Endothelial cell of umbilical vein (primary cell): ENCODE measurements at regions not wholly inside any gene's neighbourhood (a gene's known extent, or its start where the extent isn't known, plus 50 kb on each side); places are given as distances from the start of the nearest gene placed in this dataset.
"Not testable (repeated sequence)": the region's sequence is repeated elsewhere in the genome, so short reads cannot be mapped to it uniquely, and the experiment has no call there.

Source experiments
- BruUV-seq: library from RNA; stranded (reverse); fragments of 400-500 nt; replicated peaks from 2 replicates; lab custom pipeline; 2021; lab: Mats Ljungman, UMichigan
- CTCF ChIA-PET: fragments of 300-600, 350-600 bp; sonication (Branson Sonifier 250); formaldehyde crosslinking; loops from one replicate; lab custom pipeline; 2021; ENCODE audit warnings: antibody characterized with exemption, inconsistent platforms; lab: Charles Lee
- POLR2A ChIA-PET: fragments of 300-600, 350-600 bp; sonication (Branson Sonifier 250); formaldehyde crosslinking; loops from one replicate; lab custom pipeline; 2021; ENCODE audit warnings: antibody characterized with exemption, inconsistent platforms; lab: Charles Lee
- DNase-seq: peaks from one replicate; pipeline ENCODE4 v3.0.0-alpha.2; 2011; ENCODE audit warnings: low read depth, low spot score
- FAIRE-seq: peaks from 2 replicates; lab custom pipeline; 2011; peaks lifted over from hg19 to GRCh38; lab: Jason Lieb, UNC
- H2AFZ ChIP-seq: 2 replicates; pipeline ENCODE4 v1.6.0; 2012; ENCODE audit warnings: low read depth, low read length, control low read depth, inconsistent platforms
- H3K27ac ChIP-seq: 2 replicates; pipeline ENCODE4 v1.5.1; 2011; ENCODE audit warnings: low read depth, mild to moderate bottlenecking, control low read depth, low read length, moderate library complexity; ENCODE audit not compliant: insufficient read depth
- H3K27me3 ChIP-seq, 2 experiments: 2 replicates each; pipeline versions ENCODE4 v1.6.0 to v1.6.1; 2011; ENCODE audit warnings: low read length in 2 of 2, mixed read lengths in 1 of 2; ENCODE audit not compliant: control insufficient read depth in 2 of 2, insufficient read depth in 2 of 2
- H3K36me3 ChIP-seq, 2 experiments: 2 replicates in 1 of 2; 3 replicates in 1 of 2; pipeline ENCODE4 v1.5.1; 2011; ENCODE audit warnings: low read length in 2 of 2, mild to moderate bottlenecking in 1 of 2, moderate library complexity in 1 of 2; ENCODE audit not compliant: control insufficient read depth in 2 of 2, insufficient read depth in 2 of 2; ENCODE audit errors: extremely low read depth in 1 of 2
- H3K4me1 ChIP-seq: 3 replicates; pipeline ENCODE4 v1.5.1; 2011; ENCODE audit warnings: mild to moderate bottlenecking, low read length; ENCODE audit not compliant: control insufficient read depth, insufficient read depth; ENCODE audit errors: extremely low read depth
- H3K4me2 ChIP-seq: 2 replicates; pipeline ENCODE4 v1.6.1; 2011; ENCODE audit warnings: low read length, control low read depth, mixed read lengths; ENCODE audit not compliant: insufficient read depth
- H3K4me3 ChIP-seq, 3 experiments: fragments of 200-600 bp in 1 of 3; sonication (generic), shearing (Covaris generic) in 1 of 3; replicated peaks in 1 of 3; 2 replicates each; pipeline ENCODE4 v1.5.1; 2011 to 2016; ENCODE audit warnings: control low read depth in 3 of 3, low read length in 3 of 3, mild to moderate bottlenecking in 2 of 3, inconsistent platforms in 1 of 3, low read depth in 1 of 3, moderate library complexity in 1 of 3; ENCODE audit not compliant: insufficient read depth in 1 of 3
- H3K79me2 ChIP-seq: 2 replicates; pipeline ENCODE4 v1.6.0; 2012; ENCODE audit warnings: low read length, inconsistent platforms; ENCODE audit not compliant: control insufficient read depth, insufficient read depth
- H3K9ac ChIP-seq: replicated peaks from 2 replicates; pipeline ENCODE3; 2011; ENCODE audit warnings: low read length, control low read depth; ENCODE audit not compliant: insufficient read depth; ENCODE audit errors: extremely low read depth
- H3K9me1 ChIP-seq: replicated peaks from 3 replicates; pipeline ENCODE4 v1.6.0; 2011; ENCODE audit warnings: mild to moderate bottlenecking, low read length; ENCODE audit not compliant: control insufficient read depth, insufficient read depth; ENCODE audit errors: extremely low read depth
- H3K9me3 ChIP-seq: replicated peaks from 2 replicates; pipeline ENCODE4 v1.5.1; 2012; ENCODE audit warnings: low read length, inconsistent platforms; ENCODE audit not compliant: control insufficient read depth, insufficient read depth
- H4K20me1 ChIP-seq: replicated peaks from 2 replicates; pipeline ENCODE3; 2011; ENCODE audit warnings: mild to moderate bottlenecking, low read length; ENCODE audit not compliant: control insufficient read depth, insufficient read depth; ENCODE audit errors: extremely low read depth
- CTCF ChIP-seq, 2 donors: IDR thresholded peaks; 1 replicate in 1 of 2; 2 replicates in 1 of 2; pipeline ENCODE4 v1.5.1; 2011; ENCODE audit warnings: low read length in 2 of 2, mild to moderate bottlenecking in 2 of 2, moderate library complexity in 2 of 2, control low read depth in 1 of 2, inconsistent platforms in 1 of 2, low read depth in 1 of 2; ENCODE audit not compliant: insufficient read depth in 1 of 2; ENCODE audit errors: extremely low read depth in 1 of 2
- EZH2 ChIP-seq: IDR thresholded peaks from 2 replicates; pipeline ENCODE4 v1.6.1; 2012; ENCODE audit warnings: borderline replicate concordance, low read depth, mild to moderate bottlenecking, moderate library complexity, low read length, inconsistent platforms; ENCODE audit not compliant: severe bottlenecking
- FOS ChIP-seq: IDR thresholded peaks from 2 replicates; pipeline ENCODE4 v1.6.1; 2011; ENCODE audit warnings: mild to moderate bottlenecking, low read length, moderate library complexity, borderline replicate concordance; ENCODE audit not compliant: insufficient read depth
- GATA2 ChIP-seq: IDR thresholded peaks from 2 replicates; pipeline ENCODE4 v1.7.0; 2011; ENCODE audit warnings: low read depth, mild to moderate bottlenecking, moderate library complexity, mixed read lengths, low read length; ENCODE audit not compliant: insufficient read length, insufficient read depth
- JUN ChIP-seq: IDR thresholded peaks from 2 replicates; pipeline ENCODE4 v1.6.1; 2011; ENCODE audit warnings: borderline replicate concordance, low read depth; ENCODE audit not compliant: insufficient read length, insufficient read depth
- MAX ChIP-seq: IDR thresholded peaks from 2 replicates; pipeline ENCODE4 v1.6.1; 2011; ENCODE audit not compliant: insufficient read depth, insufficient read length
- MYC ChIP-seq: IDR thresholded peaks from one replicate; pipeline ENCODE4 v1.6.1; 2011; ENCODE audit warnings: mild to moderate bottlenecking, low read depth, low read length
- POLR2A ChIP-seq: IDR thresholded peaks from 2 replicates; pipeline ENCODE4 v1.6.1; 2012; ENCODE audit warnings: low read depth, mild to moderate bottlenecking, control low read depth, low read length
- POLR2AphosphoS5 ChIP-seq: IDR thresholded peaks from 2 replicates; pipeline ENCODE4 v1.6.1; 2012; ENCODE audit warnings: low read depth, mild to moderate bottlenecking, control low read depth, low read length, moderate library complexity; ENCODE audit not compliant: insufficient read depth
- dilution Hi-C: fragments of 300-500 bp; cut with MboI; formaldehyde crosslinking; loops from one replicate; pipeline ENCODE4 v1.15.0; 2019; ENCODE audit warnings: low sequenced_read_pairs; ENCODE audit not compliant: extremely low pct_ligation_motif_present
- intact Hi-C: fragments of 100-400 bp; cut with micrococcal nuclease; formaldehyde crosslinking; loops from one replicate; pipeline ENCODE4 v1.10.0; 2022

GRCh38 chr1:64414855-64415546, 54.9 kb upstream of the CACHD1 start:
- CTCF ChIA-PET, H3K9ac ChIP-seq, H3K36me3 ChIP-seq, H3K4me2 ChIP-seq, FAIRE-seq, H3K79me2 ChIP-seq, POLR2A ChIA-PET, H3K4me3 ChIP-seq, intact Hi-C loops, H3K9me3 ChIP-seq, BruUV-seq, DNase-seq, H4K20me1 ChIP-seq, H3K4me1 ChIP-seq, H2AFZ ChIP-seq, H3K9me1 ChIP-seq, H3K27me3 ChIP-seq, H3K27ac ChIP-seq, dilution Hi-C loops: not testable (repeated sequence)

DNA sequence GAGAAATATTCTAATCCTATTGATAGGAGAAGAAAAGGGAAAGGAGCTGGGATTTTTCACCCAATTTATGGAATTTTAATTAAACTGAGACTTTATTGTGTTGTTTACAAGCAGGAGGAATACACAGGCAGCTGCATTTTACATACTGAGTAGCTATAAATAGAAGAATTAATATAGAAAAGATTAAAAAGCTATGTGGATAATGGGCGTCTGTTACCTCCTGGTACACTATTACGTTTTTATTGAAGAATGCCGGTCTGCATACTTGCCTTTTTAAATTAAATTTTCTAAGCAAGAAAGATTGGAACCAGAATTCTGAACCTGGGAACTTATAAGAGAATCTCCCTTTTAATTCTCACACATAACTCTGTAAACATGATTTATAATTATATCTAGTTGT, 52.1 kb upstream of the CACHD1 start:
- H3K27me3 ChIP-seq: peaks cover 0 to 3% of the 10 kb centered on the region in 2 experiments
- no peak for TF ChIP-seq GATA2
- TF ChIP-seq MAX: no peak
- no peak for TF ChIP-seq POLR2AphosphoS5
- no peak for TF ChIP-seq EZH2
- no peak for TF ChIP-seq MYC
- no peak for TF ChIP-seq FOS
- no peak for TF ChIP-seq POLR2A
- TF ChIP-seq JUN: no peak
- no peak for TF ChIP-seq CTCF (IDR thresholded peaks at IDR 0.05; ENCODE audit: extremely low read depth in 1 of 2, insufficient read depth in 1 of 2, low read depth in 1 of 2, low read length in 2 of 2)
- no peaks in the 10 kb centered on the region for H3K36me3 ChIP-seq
- BruUV-seq: no TSS peak
- H3K4me3 ChIP-seq: no peak overlapping the region
- H3K27ac ChIP-seq: no peak overlapping the region
- dilution Hi-C loops (no loop called here), intact Hi-C loops (no loop called here)
- FAIRE-seq (no peak), DNase-seq (no peak)
- H3K79me2 ChIP-seq: no peaks in the 10 kb centered on the region
- ChIA-PET POLR2A (no interaction called here), CTCF (no interaction called here)
- no peaks in the 10 kb centered on the region for H3K4me1 ChIP-seq
- H3K9ac ChIP-seq: no peak overlapping the region
- no peaks in the 10 kb centered on the region for H4K20me1 ChIP-seq
- no peaks in the 10 kb centered on the region for H3K9me3 ChIP-seq
- no peak overlapping the region for H2AFZ ChIP-seq
- no peak overlapping the region for H3K4me2 ChIP-seq
- H3K9me1 ChIP-seq: no peaks in the 10 kb centered on the region
